ENCODE measurements at regions not wholly inside any gene's neighbourhood (a gene's known extent, or its start where the extent isn't known, plus 50 kb on each side); places are given as distances from the start of the nearest gene placed in this dataset.

DNA sequence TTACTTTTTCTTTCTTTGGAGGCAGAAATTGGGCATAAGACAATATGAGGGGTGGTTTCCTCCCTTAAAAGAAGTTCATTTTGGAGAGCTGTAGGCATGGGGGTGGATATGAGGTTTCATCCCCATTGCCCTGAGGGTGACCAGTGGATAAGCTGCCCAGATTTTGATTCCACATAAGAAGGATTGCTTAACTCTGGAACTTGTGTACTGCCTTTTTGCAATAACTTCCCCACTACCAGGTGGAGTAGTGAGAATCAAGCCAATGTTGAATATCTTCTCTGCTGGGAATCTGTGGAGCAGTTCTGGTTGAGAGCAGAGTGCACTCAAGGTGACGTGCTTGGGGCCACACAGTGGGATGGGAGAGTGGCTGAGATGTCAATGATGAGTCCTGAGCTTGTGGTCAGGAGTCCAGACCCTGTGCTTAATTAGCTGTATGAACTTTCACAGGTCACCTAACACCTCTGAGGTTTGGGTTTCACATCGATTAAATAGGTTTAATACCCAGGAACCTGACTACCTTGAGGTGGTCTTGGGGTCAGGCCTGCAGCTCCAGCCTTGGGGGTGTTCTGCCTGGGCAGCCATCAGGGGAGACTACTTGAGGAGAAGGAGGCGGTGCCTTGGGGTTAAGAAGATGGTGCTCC lies 152.9 kb downstream of the FCRL5 start:
- H3K9ac ChIP-seq (replicated peaks; ENCODE audit: extremely low read depth, insufficient read depth, low read length): no peak overlapping the region
- BruUV-seq (replicated peaks): no TSS peak
- H3K36me3 ChIP-seq (ENCODE audit: control insufficient read depth in 2 of 2, extremely low read depth in 1 of 2, insufficient read depth in 2 of 2, low read length in 2 of 2): no peaks in the 10 kb centered on the region
- no peaks in the 10 kb centered on the region for H3K9me1 ChIP-seq (replicated peaks; ENCODE audit: control insufficient read depth, extremely low read depth, insufficient read depth, low read length)
- no peaks in the 10 kb centered on the region for H3K9me3 ChIP-seq (replicated peaks; ENCODE audit: control insufficient read depth, insufficient read depth, low read length)
- H3K4me2 ChIP-seq (ENCODE audit: insufficient read depth, low read length): no peak overlapping the region
- ChIA-PET POLR2A (interaction anchor here (1.3 kb wide), 1 partner anchor 9 kb away, joined by 3 read pairs; no protein-coding TSS in a partner anchor), CTCF (no interaction called here)
- peaks cover 11% of the 10 kb centered on the region for H3K4me1 ChIP-seq (ENCODE audit: control insufficient read depth, extremely low read depth, insufficient read depth, low read length)
- FAIRE-seq (no peak), DNase-seq (ENCODE audit: low read depth, low spot score) (no peak)
- dilution Hi-C loops (cut with MboI; ENCODE audit: extremely low pct_ligation_motif_present, low sequenced_read_pairs) (no loop called here), intact Hi-C loops (cut with micrococcal nuclease) (loop anchor here (10.0 kb wide), 1 partner anchor 565 kb away; no protein-coding TSS in a partner anchor)
- H3K79me2 ChIP-seq (ENCODE audit: control insufficient read depth, insufficient read depth, low read length): no peaks in the 10 kb centered on the region
- TF ChIP-seq GATA2 (IDR thresholded peaks at IDR 0.05; ENCODE audit: insufficient read depth, insufficient read length, low read depth, low read length) (no peak), POLR2A (IDR thresholded peaks at IDR 0.05; ENCODE audit: low read depth, low read length) (no peak), MYC (IDR thresholded peaks at IDR 0.05; ENCODE audit: low read depth, low read length) (no peak), FOS (IDR thresholded peaks at IDR 0.05; ENCODE audit: borderline replicate concordance, insufficient read depth, low read length) (no peak)
- TF ChIP-seq, protein P1, sequence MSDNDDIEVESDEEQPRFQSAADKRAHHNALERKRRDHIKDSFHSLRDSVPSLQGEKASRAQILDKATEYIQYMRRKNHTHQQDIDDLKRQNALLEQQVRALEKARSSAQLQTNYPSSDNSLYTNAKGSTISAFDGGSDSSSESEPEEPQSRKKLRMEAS (IDR thresholded peaks at IDR 0.05; ENCODE audit: insufficient read depth, insufficient read length): no peak
- TF ChIP-seq, protein P2, sequence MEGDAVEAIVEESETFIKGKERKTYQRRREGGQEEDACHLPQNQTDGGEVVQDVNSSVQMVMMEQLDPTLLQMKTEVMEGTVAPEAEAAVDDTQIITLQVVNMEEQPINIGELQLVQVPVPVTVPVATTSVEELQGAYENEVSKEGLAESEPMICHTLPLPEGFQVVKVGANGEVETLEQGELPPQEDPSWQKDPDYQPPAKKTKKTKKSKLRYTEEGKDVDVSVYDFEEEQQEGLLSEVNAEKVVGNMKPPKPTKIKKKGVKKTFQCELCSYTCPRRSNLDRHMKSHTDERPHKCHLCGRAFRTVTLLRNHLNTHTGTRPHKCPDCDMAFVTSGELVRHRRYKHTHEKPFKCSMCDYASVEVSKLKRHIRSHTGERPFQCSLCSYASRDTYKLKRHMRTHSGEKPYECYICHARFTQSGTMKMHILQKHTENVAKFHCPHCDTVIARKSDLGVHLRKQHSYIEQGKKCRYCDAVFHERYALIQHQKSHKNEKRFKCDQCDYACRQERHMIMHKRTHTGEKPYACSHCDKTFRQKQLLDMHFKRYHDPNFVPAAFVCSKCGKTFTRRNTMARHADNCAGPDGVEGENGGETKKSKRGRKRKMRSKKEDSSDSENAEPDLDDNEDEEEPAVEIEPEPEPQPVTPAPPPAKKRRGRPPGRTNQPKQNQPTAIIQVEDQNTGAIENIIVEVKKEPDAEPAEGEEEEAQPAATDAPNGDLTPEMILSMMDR (IDR thresholded peaks at IDR 0.05; ENCODE audit: extremely low read depth in 1 of 2, insufficient read depth in 1 of 2, low read depth in 1 of 2, low read length in 2 of 2): no peak
- no peak overlapping the region for H3K4me3 ChIP-seq (replicated peaks in 1 of 3; ENCODE audit: insufficient read depth in 1 of 3, low read depth in 1 of 3, low read length in 3 of 3)
- no peaks in the 10 kb centered on the region for H4K20me1 ChIP-seq (replicated peaks; ENCODE audit: control insufficient read depth, extremely low read depth, insufficient read depth, low read length)
- H3K27me3 ChIP-seq (ENCODE audit: control insufficient read depth in 2 of 2, insufficient read depth in 2 of 2, low read length in 2 of 2): no peaks in the 10 kb centered on the region
- H2AFZ ChIP-seq (ENCODE audit: low read depth, low read length): no peak overlapping the region
- no peak overlapping the region for H3K27ac ChIP-seq (ENCODE audit: insufficient read depth, low read depth, low read length)

Measured in endothelial cell of umbilical vein (primary cell).